Thyroid gland (tissue), 4 donors: ENCODE measurements at regions not wholly inside any gene's neighbourhood (a gene's known extent, or its start where the extent isn't known, plus 50 kb on each side); places are given as distances from the start of the nearest gene placed in this dataset.

Experiments used
- DNase-seq, 2 donors: peaks; one replicate each; pipeline ENCODE4 v3.0.0-alpha.2; 2019
- H3K27ac ChIP-seq, 3 donors: fragments of 200-600 bp; sonication (generic); 1 replicate in 2 of 3; 2 replicates in 1 of 3; pipeline ENCODE4 v1.5.1; 2016 to 2019; ENCODE audit warnings: mild to moderate bottlenecking in 1 of 3, moderate library complexity in 1 of 3
- H3K27me3 ChIP-seq: fragments of 200-600 bp; sonication (generic); one replicate; pipeline ENCODE4 v1.5.1; 2019
- H3K36me3 ChIP-seq, 2 donors: fragments of 200-600 bp; sonication (generic); one replicate each; pipeline ENCODE4 v1.5.1; 2016 to 2019
- H3K4me1 ChIP-seq, 2 donors: fragments of 200-600 bp; sonication (generic); one replicate each; pipeline ENCODE4 v1.5.1; 2017 to 2019
- H3K4me3 ChIP-seq, 3 donors: fragments of 200-600 bp; sonication (generic); replicated peaks in 1 of 3; 1 replicate in 2 of 3; 2 replicates in 1 of 3; pipeline ENCODE4 v1.5.1; 2016; ENCODE audit warnings: mild to moderate bottlenecking in 1 of 3
- H3K9me3 ChIP-seq: fragments of 200-600 bp; sonication (generic); one replicate; pipeline ENCODE4 v1.5.1; 2017
- POLR2A ChIP-seq, 2 donors: fragments of 450-650 bp; IDR thresholded peaks; one replicate each; pipeline ENCODE4 v1.6.1; 2017; ENCODE audit warnings: antibody characterized with exemption in 2 of 2, mild to moderate bottlenecking in 2 of 2, moderate library complexity in 1 of 2
- WGBS, 2 donors: methylation state at CpG; one replicate each; pipeline ENCODE4 v1.1.5; 2017; 5-methylcytosine and 5-hydroxymethylcytosine counted together
- intact Hi-C: fragments of 100-400 bp; cut with DNase I; formaldehyde crosslinking; loops from one replicate; pipeline ENCODE4 v1.15.1; 2023
- TF ChIP-seq, protein P1 (sequence below), 6 experiments: fragments of 200-600 bp in 3 of 6; fragments of 450-650 bp in 3 of 6; sonication (generic) in 3 of 6; IDR thresholded peaks; one replicate each; pipeline ENCODE4 v1.5.1; 2016 to 2019; ENCODE audit warnings: antibody characterized with exemption in 6 of 6, mild to moderate bottlenecking in 2 of 6, inconsistent platforms in 1 of 6, moderate library complexity in 1 of 6

- peaks cover 0 to 3% of the 10 kb centered on the region in 2 donors for H3K4me1 ChIP-seq
- TF ChIP-seq, protein P1, sequence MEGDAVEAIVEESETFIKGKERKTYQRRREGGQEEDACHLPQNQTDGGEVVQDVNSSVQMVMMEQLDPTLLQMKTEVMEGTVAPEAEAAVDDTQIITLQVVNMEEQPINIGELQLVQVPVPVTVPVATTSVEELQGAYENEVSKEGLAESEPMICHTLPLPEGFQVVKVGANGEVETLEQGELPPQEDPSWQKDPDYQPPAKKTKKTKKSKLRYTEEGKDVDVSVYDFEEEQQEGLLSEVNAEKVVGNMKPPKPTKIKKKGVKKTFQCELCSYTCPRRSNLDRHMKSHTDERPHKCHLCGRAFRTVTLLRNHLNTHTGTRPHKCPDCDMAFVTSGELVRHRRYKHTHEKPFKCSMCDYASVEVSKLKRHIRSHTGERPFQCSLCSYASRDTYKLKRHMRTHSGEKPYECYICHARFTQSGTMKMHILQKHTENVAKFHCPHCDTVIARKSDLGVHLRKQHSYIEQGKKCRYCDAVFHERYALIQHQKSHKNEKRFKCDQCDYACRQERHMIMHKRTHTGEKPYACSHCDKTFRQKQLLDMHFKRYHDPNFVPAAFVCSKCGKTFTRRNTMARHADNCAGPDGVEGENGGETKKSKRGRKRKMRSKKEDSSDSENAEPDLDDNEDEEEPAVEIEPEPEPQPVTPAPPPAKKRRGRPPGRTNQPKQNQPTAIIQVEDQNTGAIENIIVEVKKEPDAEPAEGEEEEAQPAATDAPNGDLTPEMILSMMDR (IDR thresholded peaks at IDR 0.05), result no peak
- no peak for TF ChIP-seq POLR2A (IDR thresholded peaks at IDR 0.05)
- no peaks in the 10 kb centered on the region for H3K9me3 ChIP-seq
- H3K4me3 ChIP-seq, result no peak overlapping the region
- 60 to 66% methylated on average over 2 of the region's 2 CpGs for WGBS, 2 donors
- DNase-seq, result no peak
- H3K27ac ChIP-seq, result no peak overlapping the region
- H3K27me3 ChIP-seq, result no peaks in the 10 kb centered on the region
- H3K36me3 ChIP-seq, result no peaks in the 10 kb centered on the region
- intact Hi-C loops, result no loop called here
Observed at GRCh38 chr1:82962658-82963057, 1036.3 kb downstream of the TTLL7 start.

- no peaks in the 10 kb centered on the region for H3K36me3 ChIP-seq
- intact Hi-C loops, result no loop called here
- no peaks in the 10 kb centered on the region for H3K4me1 ChIP-seq
- H3K9me3 ChIP-seq, result no peaks in the 10 kb centered on the region
- 88 to 92% methylated on average over 6 of the region's 6 CpGs for WGBS, 2 donors
- H3K27ac ChIP-seq, result no peak overlapping the region
- no peak for DNase-seq
- TF ChIP-seq, protein P1 (IDR thresholded peaks at IDR 0.05), result no peak
- TF ChIP-seq POLR2A (IDR thresholded peaks at IDR 0.05), result no peak
- no peak overlapping the region for H3K4me3 ChIP-seq
- H3K27me3 ChIP-seq, result no peaks in the 10 kb centered on the region
Observed at GRCh38 chr1:82950606-82951200, 1048.2 kb downstream of the TTLL7 start.

DNA sequence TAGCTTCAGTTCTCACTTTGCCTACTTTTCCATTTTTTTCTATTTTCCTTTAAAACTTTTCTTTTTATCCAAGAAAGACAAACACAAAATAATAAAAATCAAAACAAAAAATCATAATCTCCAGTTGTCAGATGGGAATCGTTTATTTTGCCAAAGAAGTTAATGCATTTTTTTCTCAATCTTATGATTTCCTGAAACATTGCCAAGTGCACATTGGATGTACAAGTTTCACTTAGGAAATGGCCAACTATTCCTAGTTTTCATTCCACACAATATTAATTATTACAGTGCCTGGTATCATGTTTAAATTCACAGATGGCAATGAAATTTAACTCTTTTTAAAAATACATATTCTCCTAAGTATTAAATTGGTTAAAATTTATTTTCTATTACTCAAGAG, 1050.5 kb downstream of the TTLL7 start:
- H3K27ac ChIP-seq, result no peak overlapping the region
- H3K27me3 ChIP-seq, result no peaks in the 10 kb centered on the region
- H3K9me3 ChIP-seq, result no peaks in the 10 kb centered on the region
- H3K36me3 ChIP-seq, result no peaks in the 10 kb centered on the region
- WGBS, 2 donors, result 55 to 60% methylated on average over 1 of the region's 1 CpG
- DNase-seq, result no peak
- intact Hi-C loops, result no loop called here
- TF ChIP-seq POLR2A (IDR thresholded peaks at IDR 0.05), result no peak
- TF ChIP-seq, protein P1 (IDR thresholded peaks at IDR 0.05), result no peak
- no peaks in the 10 kb centered on the region for H3K4me1 ChIP-seq
- H3K4me3 ChIP-seq, result no peak overlapping the region

GRCh38 chr1:82947278-82947677, 1051.7 kb downstream of the TTLL7 start:
- DNase-seq, result no peak
- no peak overlapping the region for H3K4me3 ChIP-seq
- intact Hi-C loops, result no loop called here
- no peak for TF ChIP-seq POLR2A (IDR thresholded peaks at IDR 0.05)
- TF ChIP-seq, protein P1 (IDR thresholded peaks at IDR 0.05), result no peak
- no peaks in the 10 kb centered on the region for H3K9me3 ChIP-seq
- 84 to 91% methylated on average over 2 of the region's 2 CpGs for WGBS, 2 donors
- H3K27me3 ChIP-seq, result no peaks in the 10 kb centered on the region
- no peaks in the 10 kb centered on the region for H3K4me1 ChIP-seq
- no peaks in the 10 kb centered on the region for H3K36me3 ChIP-seq
- no peak overlapping the region for H3K27ac ChIP-seq

DNA sequence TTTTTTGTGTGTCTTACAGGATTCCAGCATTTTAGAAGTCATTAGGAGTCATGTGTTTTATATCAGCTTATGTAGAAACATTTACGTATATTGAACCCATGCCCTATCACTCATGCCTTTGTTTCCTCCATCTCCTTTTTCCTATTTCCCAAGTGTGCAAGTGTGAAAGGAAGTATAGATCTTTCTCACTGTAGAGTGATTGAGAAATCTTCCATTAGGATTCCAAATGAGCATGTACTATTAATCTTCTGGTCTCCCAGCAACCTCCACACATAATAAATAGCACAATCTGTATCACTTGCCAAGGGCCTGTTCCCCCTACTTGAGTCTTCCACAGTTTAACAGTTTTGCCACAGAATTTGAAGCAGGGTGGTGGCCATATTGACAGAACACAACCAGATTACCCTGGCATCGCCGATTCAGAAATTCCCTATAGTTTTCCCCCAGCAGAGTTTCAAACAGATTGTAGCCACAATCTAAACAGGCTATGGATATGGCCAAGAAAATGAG, 1052.8 kb downstream of the TTLL7 start:
- Histone ChIP-seq H3K4me3 (no peak overlapping the region), H3K27ac (no peak overlapping the region), H3K9me3 (no peaks in the 10 kb centered on the region), H3K36me3 (no peaks in the 10 kb centered on the region), H3K27me3 (no peaks in the 10 kb centered on the region), H3K4me1 (no peaks in the 10 kb centered on the region)
- no peak for DNase-seq
- intact Hi-C loops, result no loop called here
- TF ChIP-seq, protein P1 (IDR thresholded peaks at IDR 0.05), result no peak
- TF ChIP-seq POLR2A (IDR thresholded peaks at IDR 0.05), result no peak
- WGBS, 2 donors, result 84 to 94% methylated on average over 3 of the region's 3 CpGs
